Upper lobe of right lung (tissue), 1 donor: ENCODE measurements at regions not wholly inside any gene's neighbourhood (a gene's known extent, or its start where the extent isn't known, plus 50 kb on each side); places are given as distances from the start of the nearest gene placed in this dataset.

Experiments
- ATAC-seq: fragments of 200-7000 bp; cut with Tn5 transposase; one replicate; pipeline ENCODE4 v1.9.1; 2020; ENCODE audit warnings: mild to moderate bottlenecking, moderate library complexity
- DNase-seq: peaks from one replicate; pipeline ENCODE4 v3.0.0-alpha.2; 2020
- H3K27ac ChIP-seq: fragments of 200-600 bp; one replicate; pipeline ENCODE4 v1.8.0; 2022
- H3K27me3 ChIP-seq: fragments of 200-600 bp; one replicate; pipeline ENCODE4 v1.8.0; 2022; ENCODE audit warnings: mild to moderate bottlenecking
- H3K36me3 ChIP-seq: fragments of 200-600 bp; one replicate; pipeline ENCODE4 v1.8.0; 2022
- H3K4me1 ChIP-seq: fragments of 200-600 bp; one replicate; pipeline ENCODE4 v1.8.0; 2022
- H3K4me3 ChIP-seq: fragments of 200-600 bp; one replicate; pipeline ENCODE4 v1.8.0; 2022; ENCODE audit warnings: mild to moderate bottlenecking
- H3K9me3 ChIP-seq: fragments of 200-600 bp; one replicate; pipeline ENCODE4 v1.8.0; 2022
- CTCF ChIP-seq: fragments of 200-600 bp; IDR thresholded peaks from one replicate; pipeline ENCODE4 v1.8.0; 2022; ENCODE audit warnings: antibody characterized with exemption
- intact Hi-C: fragments of 100-400 bp; cut with DNase I; formaldehyde crosslinking; loops from one replicate; pipeline ENCODE4 v1.11.0; 2022
- donor health status: DM: no; HTN: yes; CAD: no; lungs with severe emphysema.

- no peak for DNase-seq
- no peak for TF ChIP-seq CTCF
- no peak for ATAC-seq
- Histone ChIP-seq H3K27ac (no peak overlapping the region), H3K36me3 (no peaks in the 10 kb centered on the region), H3K4me1 (no peaks in the 10 kb centered on the region), H3K4me3 (no peak overlapping the region), H3K27me3 (no peaks in the 10 kb centered on the region), H3K9me3 (no peaks in the 10 kb centered on the region)
- intact Hi-C loops: no loop called here
These were observed 98.7 kb downstream of the GLUD2 start for GRCh38 chrX:121146059-121146628.

DNA sequence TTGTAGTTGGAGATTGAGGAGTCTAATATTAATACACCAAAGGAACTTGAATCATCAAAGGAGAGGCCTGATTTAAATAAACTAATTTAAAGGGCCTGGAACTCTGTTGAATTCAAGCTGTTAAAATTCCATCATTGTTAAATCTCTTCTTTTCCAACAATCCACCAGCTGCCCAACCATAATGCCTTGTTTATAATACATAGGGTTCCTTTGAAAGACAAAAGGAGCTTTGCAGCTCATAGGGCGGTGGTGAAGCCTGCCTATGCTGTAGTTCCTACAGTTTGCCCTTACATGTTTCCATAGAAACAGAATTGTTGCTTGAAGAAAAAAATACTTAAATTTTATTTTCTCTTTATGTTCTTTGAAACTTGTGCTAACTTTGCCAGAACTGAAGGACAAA lies 102.8 kb downstream of the GLUD2 start:
- no peak for TF ChIP-seq CTCF
- H3K9me3 ChIP-seq: no peaks in the 10 kb centered on the region
- no peak for DNase-seq
- H3K4me3 ChIP-seq: no peak overlapping the region
- no peaks in the 10 kb centered on the region for H3K4me1 ChIP-seq
- H3K36me3 ChIP-seq: no peaks in the 10 kb centered on the region
- no peak overlapping the region for H3K27ac ChIP-seq
- no peak for ATAC-seq
- intact Hi-C loops: no loop called here
- H3K27me3 ChIP-seq: no peaks in the 10 kb centered on the region

DNA sequence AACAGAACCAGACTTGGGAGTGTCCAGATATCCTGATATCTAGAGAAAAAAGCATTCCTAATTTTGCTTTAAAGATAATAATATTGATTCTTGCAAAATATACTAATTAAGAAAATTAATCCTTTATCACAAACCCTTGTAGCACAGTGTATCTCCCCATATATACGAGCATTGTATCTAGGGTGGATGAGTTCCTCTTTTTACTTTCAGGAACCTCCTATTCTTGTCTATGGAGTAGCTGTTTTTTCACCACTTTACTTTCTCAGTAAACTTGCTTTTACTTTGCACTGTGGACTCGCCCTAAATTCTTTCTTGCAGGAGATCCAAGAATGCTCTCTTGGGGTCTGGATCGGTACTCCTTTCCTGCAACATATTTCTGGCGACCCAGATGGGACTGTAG lies 103.9 kb downstream of the GLUD2 start:
- TF ChIP-seq CTCF: no peak
- no peaks in the 10 kb centered on the region for H3K9me3 ChIP-seq
- H3K4me1 ChIP-seq: no peaks in the 10 kb centered on the region
- no peak overlapping the region for H3K27ac ChIP-seq
- ATAC-seq (no peak), DNase-seq (no peak)
- no peaks in the 10 kb centered on the region for H3K36me3 ChIP-seq
- H3K27me3 ChIP-seq: no peaks in the 10 kb centered on the region
- intact Hi-C loops: no loop called here
- no peak overlapping the region for H3K4me3 ChIP-seq

DNA sequence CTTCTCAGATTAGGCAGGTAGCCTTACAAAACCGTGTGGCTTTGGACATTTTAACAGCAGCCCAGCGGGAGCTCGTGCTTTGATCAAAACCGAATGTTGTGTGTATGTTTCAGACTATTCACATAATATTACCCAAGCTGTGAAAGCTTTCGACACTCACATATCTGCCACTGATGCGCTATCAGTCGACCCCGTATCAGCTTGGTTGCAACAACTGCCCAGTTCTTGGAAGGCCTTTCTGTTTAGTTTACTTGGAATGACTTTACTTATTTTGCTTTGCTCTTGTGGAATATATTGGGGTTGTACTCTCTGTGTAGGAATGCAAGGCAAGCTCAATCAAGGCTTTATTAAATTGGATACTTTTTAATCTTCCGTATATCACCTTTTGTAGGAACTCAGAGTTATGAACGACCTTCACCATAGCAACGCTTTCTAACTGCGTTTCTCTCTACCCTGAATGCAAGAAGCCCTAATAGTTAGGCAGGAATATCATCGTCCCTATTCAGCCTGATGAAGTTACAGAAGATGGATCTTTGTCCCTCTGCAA lies 107.5 kb downstream of the GLUD2 start:
- ATAC-seq: no peak
- Histone ChIP-seq H3K27ac (no peak overlapping the region), H3K4me3 (no peak overlapping the region), H3K4me1 (no peaks in the 10 kb centered on the region), H3K27me3 (no peaks in the 10 kb centered on the region), H3K9me3 (no peaks in the 10 kb centered on the region), H3K36me3 (no peaks in the 10 kb centered on the region)
- no peak for DNase-seq
- intact Hi-C loops: no loop called here
- no peak for TF ChIP-seq CTCF

- no peaks in the 10 kb centered on the region for H3K9me3 ChIP-seq
- intact Hi-C loops: no loop called here
- H3K4me1 ChIP-seq: no peaks in the 10 kb centered on the region
- DNase-seq (no peak), ATAC-seq (no peak)
- H3K36me3 ChIP-seq: no peaks in the 10 kb centered on the region
- H3K27me3 ChIP-seq: no peaks in the 10 kb centered on the region
- TF ChIP-seq CTCF: no peak
- no peak overlapping the region for H3K4me3 ChIP-seq
- no peak overlapping the region for H3K27ac ChIP-seq
These were observed 113.6 kb downstream of the GLUD2 start for GRCh38 chrX:121160987-121161386.

- no peaks in the 10 kb centered on the region for H3K27me3 ChIP-seq
- intact Hi-C loops: no loop called here
- DNase-seq (no peak), ATAC-seq (no peak)
- no peak for TF ChIP-seq CTCF
- no peak overlapping the region for H3K27ac ChIP-seq
- no peaks in the 10 kb centered on the region for H3K36me3 ChIP-seq
- no peaks in the 10 kb centered on the region for H3K4me1 ChIP-seq
- H3K4me3 ChIP-seq: no peak overlapping the region
- H3K9me3 ChIP-seq: no peaks in the 10 kb centered on the region
These were observed 114.1 kb downstream of the GLUD2 start for GRCh38 chrX:121161501-121161933.
